Myocyte (in vitro differentiated cells): ENCODE measurements at regions not wholly inside any gene's neighbourhood (a gene's known extent, or its start where the extent isn't known, plus 50 kb on each side); places are given as distances from the start of the nearest gene placed in this dataset.
A peak's percentile ranks its signal among the peaks of the same experiment; 100 is the strongest.

Source experiments
- DNase-seq: peaks from one replicate; pipeline ENCODE4 v3.0.0-alpha.2; 2012; ENCODE audit warnings: low read depth

GRCh38 chr5:30607301-30607894 lies 586.1 kb upstream of the CDH6 start:
- DNase-seq: no peak

DNA sequence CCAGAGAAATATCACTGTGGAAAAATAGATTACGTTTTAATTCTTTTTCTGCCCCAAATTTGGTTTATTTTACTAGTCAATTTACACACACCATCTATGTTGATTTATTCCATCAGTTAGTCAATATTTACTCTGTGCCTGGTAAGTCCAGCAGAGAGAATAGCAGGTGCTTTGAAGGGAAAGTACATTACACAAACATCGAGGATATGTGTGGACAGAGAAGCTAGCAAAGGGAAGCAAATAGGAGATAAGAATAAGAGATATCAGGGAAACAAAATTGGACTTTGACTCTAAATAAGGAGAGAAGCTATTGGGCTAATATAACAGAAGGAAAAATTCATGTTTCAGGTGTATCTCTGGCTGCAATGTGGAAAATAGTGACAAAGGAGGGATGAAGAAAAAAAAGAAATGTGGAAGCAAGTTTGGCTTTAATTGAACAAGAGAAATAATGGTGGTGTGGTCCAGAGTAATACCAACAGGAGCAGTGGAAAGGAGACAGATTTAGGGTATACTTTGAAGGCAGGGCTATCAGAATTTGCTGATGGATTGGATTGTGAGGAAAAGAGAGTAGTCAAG lies 587.7 kb upstream of the CDH6 start:
- DNase-seq: no peak

GRCh38 chr5:30604648-30605262 lies 588.7 kb upstream of the CDH6 start:
- DNase-seq: no peak

- no peak for DNase-seq
Measured at GRCh38 chr5:30600892-30601291, 592.6 kb upstream of the CDH6 start.

DNA sequence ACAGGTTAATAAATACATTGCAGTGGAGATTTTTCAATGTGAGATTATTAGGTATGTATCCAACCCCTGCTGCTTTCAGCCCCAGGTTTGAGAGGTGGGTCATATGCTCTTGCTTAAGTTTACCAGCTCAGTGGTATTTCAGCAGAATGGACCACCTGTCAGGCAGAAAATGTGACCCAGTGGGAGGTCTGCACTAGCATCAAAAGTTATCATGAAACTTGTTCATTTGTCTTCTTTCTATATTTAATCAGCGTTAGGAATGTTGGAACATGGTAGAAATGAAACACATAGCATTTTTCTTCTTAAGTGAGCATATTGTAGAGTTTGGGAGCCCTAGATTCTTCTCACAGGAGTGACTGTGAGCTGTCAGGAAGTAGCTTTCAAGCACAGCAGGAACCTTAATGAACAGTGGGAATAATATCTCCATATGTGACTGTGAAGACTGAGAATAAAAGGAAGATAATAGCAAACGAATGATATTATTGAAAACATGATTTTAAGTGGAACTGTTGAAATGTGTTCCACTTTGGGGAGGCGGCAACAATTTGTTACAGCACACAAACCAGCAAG lies 596.9 kb upstream of the CDH6 start:
- DNase-seq: no peak

DNA sequence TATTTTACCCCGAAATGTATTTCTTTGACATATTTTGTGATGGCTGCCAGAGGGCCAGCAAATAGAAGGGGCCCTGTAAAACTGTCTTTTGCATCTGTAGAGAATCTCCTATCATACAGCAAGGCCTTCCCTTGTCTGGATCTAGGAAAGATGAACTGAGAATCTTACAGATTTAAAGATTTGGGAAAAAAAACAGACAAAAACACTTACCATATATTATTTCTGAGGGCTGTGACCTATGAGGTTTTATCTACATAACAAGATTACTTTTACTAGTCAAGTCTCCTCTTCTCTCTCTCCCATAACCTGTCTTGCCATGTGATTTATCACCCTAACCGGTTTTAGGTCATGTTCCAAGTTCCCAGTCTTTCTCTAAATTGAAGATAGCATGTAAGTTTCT lies 599.2 kb upstream of the CDH6 start:
- no peak for DNase-seq

GRCh38 chr5:30592833-30593232 lies 600.7 kb upstream of the CDH6 start:
- no peak for DNase-seq

- DNase-seq: no peak
Measured at GRCh38 chr5:30581198-30581935, 612.1 kb upstream of the CDH6 start.

DNA sequence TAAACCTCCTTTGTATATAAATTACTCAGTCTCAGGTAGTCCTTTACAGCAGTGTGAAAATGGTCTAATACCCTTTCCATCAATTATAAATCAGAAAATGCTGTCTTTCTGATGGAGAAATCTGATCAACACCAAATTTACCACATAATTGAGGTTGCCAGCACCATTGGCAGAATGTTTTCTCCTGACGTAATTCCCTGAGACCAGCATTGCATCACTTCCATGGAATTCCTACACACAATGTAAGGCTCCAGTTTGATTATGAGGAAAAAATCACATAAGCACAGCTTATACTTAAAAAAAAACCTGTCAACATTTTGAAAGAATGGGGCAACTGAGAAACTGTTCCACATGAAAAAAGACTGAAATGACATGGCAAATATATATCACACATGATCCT lies 618.7 kb upstream of the CDH6 start:
- no peak for DNase-seq

DNA sequence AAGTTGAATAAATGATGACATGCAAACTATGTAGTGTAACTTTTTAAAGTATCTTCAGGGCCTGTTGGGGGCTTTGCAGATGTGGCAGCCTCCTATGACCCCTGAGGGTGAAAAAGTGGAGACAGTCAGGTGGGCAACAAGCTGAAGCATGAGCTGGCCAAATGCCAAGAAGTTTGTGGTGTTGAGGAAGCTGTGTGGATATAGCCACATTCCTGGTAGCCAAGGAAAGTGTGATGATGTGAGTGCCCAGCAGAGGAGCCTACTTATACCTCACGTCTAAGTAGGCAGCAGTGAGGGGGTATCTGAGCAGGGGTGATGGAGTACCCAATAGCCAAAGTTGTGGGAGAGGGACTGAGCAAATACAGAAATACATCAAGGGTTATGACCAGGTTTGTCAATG lies 621.2 kb upstream of the CDH6 start:
- DNase-seq: peak; percentile 0

- no peak for DNase-seq
Measured at GRCh38 chr5:30561771-30562170, 631.7 kb upstream of the CDH6 start.

DNA sequence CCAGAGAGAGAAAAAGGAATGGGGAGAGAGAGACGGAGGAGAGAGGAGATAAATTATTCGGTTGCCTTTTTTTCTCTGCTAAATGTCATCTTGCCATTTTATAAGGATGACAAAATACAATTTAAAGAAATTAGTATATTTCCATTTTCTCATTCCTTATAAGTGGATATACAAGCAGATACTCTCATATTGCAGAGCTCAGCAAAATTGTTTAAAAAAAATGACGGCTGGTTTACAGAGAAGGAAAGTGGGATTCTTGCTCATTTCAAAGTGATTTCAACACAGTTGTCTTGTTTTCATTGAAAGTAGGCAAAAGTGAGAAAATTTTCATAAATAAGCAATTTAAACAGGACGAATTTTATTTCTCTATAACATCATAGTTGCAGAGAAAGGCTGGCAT lies 641.9 kb upstream of the CDH6 start:
- DNase-seq: no peak

- DNase-seq: no peak
Measured at GRCh38 chr5:30548580-30549305, 644.7 kb upstream of the CDH6 start.

DNA sequence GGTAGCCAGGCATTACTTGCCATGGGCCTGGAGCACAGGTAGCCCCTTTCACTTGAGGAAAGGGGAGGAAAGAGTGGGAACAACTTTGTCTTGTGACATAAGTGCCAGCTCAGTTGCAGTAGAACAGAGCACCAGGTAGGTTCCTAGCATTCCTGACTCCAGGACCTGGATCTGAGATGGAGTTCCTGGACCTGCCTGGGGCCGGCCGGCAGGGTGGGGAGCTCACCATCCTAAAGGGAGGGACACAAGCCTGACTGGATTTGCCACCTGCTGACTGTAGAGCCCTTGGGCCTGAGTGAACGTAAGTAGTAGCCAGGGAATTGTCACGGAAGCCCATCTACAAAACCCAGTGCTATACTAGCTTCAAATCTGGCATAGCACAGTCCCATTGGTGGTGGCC lies 653.3 kb upstream of the CDH6 start:
- DNase-seq: no peak

DNA sequence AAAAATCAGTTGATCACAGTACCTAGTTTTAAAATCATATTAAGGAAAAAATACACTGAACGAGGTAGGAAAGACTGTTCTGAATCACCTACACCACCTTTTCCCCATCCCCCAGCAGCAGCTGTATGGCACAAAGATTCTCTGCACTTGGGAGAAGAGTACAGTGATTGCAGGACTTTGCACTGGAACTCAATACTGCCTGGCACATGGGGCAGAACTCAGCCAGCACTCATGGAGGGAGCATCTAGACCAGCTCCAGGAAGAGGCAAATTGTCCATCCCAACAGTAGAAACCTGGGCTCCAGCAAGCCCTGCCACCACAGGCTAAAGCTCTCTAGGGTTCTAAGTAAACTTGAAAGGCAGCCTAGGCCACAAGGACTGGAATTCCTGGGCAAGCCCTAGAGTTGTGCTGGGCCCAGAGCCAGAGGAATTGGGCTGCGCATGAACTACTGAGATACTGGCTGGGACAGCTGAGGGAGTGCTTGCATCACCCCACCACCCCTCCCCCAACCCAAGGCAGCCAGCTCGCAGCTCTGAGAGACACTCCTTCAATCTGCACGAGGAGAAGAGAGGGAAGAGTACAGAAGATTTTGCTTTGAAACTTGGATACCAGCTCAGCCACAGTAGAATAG lies 654.4 kb upstream of the CDH6 start:
- no peak for DNase-seq

- no peak for DNase-seq
Measured at GRCh38 chr5:30525353-30525752, 668.1 kb upstream of the CDH6 start.

DNA sequence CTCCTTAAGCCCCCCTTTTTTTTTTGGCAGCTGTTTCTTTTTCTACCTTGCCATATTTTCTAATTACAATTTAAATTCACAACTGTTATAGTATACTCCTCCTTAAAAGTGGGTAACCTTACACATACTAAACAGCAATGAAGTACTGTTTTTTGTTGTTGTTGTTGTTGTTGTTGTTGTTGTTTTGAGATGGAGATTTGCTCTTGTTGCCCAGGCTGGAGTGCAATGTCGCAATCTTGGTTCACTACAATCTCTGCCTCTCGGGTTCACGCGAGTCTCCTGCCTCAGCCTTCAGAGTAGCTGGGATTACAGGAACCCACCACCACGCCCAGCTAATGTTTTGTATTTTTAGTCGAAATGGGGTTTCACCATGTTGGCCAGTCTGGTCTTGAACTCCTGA lies 669.1 kb upstream of the CDH6 start:
- DNase-seq: no peak

GRCh38 chr5:30523061-30523460 lies 670.4 kb upstream of the CDH6 start:
- DNase-seq: no peak

- no peak for DNase-seq
Measured at GRCh38 chr5:30505014-30505886, 688.2 kb upstream of the CDH6 start.

- DNase-seq: no peak
Measured at GRCh38 chr5:30502277-30502676, 691.2 kb upstream of the CDH6 start.
